Esophagus squamous epithelium (tissue), 5 donors: ENCODE measurements at regions not wholly inside any gene's neighbourhood (a gene's known extent, or its start where the extent isn't known, plus 50 kb on each side); places are given as distances from the start of the nearest gene placed in this dataset.
"Not testable (repeated sequence)": the region's sequence is repeated elsewhere in the genome, so short reads cannot be mapped to it uniquely, and the experiment has no call there.

Experiments used
- DNase-seq: peaks from one replicate; lab custom pipeline; 2025; lab: John Stamatoyannopoulos, UW
- H3K27ac ChIP-seq, 4 donors: fragments of 200-600 bp; sonication (generic); one replicate each; pipeline ENCODE4 v1.5.1; 2016 to 2019; ENCODE audit warnings: mild to moderate bottlenecking in 1 of 4
- H3K27me3 ChIP-seq, 4 donors: fragments of 200-600 bp; sonication (generic); 1 replicate in 3 of 4; 2 replicates in 1 of 4; pipeline versions ENCODE4 v1.5.1 to v1.6.0; 2017 to 2021; ENCODE audit warnings: antibody characterized with exemption in 1 of 4
- H3K36me3 ChIP-seq, 3 donors: fragments of 200-600 bp; sonication (generic); one replicate each; pipeline ENCODE4 v1.5.1; 2016 to 2019
- H3K4me1 ChIP-seq, 3 donors: fragments of 200-600 bp; sonication (generic); one replicate each; pipeline ENCODE4 v1.5.1; 2017 to 2019
- H3K4me3 ChIP-seq, 4 donors: fragments of 200-600 bp; sonication (generic); 1 replicate in 3 of 4; 2 replicates in 1 of 4; pipeline ENCODE4 v1.5.1; 2016 to 2019; ENCODE audit warnings: mild to moderate bottlenecking in 2 of 4, moderate library complexity in 1 of 4
- H3K9me3 ChIP-seq, 3 donors: fragments of 200-600 bp; sonication (generic); one replicate each; pipeline ENCODE4 v1.5.1; 2016 to 2019
- CTCF ChIP-seq, 6 experiments: fragments of 450-650 bp in 4 of 6; fragments of 200-600 bp in 2 of 6; sonication (generic) in 2 of 6; IDR thresholded peaks; one replicate each; pipeline ENCODE4 v1.5.1; 2016 to 2019; ENCODE audit warnings: antibody characterized with exemption in 6 of 6, mild to moderate bottlenecking in 4 of 6, moderate library complexity in 4 of 6
- POLR2A ChIP-seq, 4 donors: fragments of 450-650 bp; IDR thresholded peaks; one replicate each; pipeline ENCODE4 v1.6.1; 2017; ENCODE audit warnings: antibody characterized with exemption in 4 of 4, mild to moderate bottlenecking in 4 of 4, moderate library complexity in 3 of 4
- WGBS, 2 donors: methylation state at CpG; one replicate each; pipeline ENCODE4 v1.1.5; 2018; 5-methylcytosine and 5-hydroxymethylcytosine counted together
- intact Hi-C: fragments of 100-400 bp; cut with DNase I; formaldehyde crosslinking; loops from one replicate; pipeline ENCODE4 v1.15.0; 2022
- donor health status: DM: yes; HTN: yes; CAD: no.

- no peak overlapping the region for H3K27ac ChIP-seq
- DNase-seq = no peak
- no peaks in the 10 kb centered on the region for H3K4me1 ChIP-seq
- no peaks in the 10 kb centered on the region for H3K27me3 ChIP-seq
- H3K9me3 ChIP-seq = no peaks in the 10 kb centered on the region
- intact Hi-C loops = no loop called here
- TF ChIP-seq CTCF (IDR thresholded peaks at IDR 0.05) = no peak
- no peak for TF ChIP-seq POLR2A (IDR thresholded peaks at IDR 0.05)
- WGBS, 2 donors = 63 to 78% methylated on average over 1 of the region's 1 CpG
- no peak overlapping the region for H3K4me3 ChIP-seq
- no peaks in the 10 kb centered on the region for H3K36me3 ChIP-seq
These were observed 179.5 kb downstream of the PCTP start for GRCh38 chr17:55930291-55930809.

GRCh38 chr17:55931446-55931845 is 180.6 kb downstream of the PCTP start:
- Histone ChIP-seq H3K36me3 (no peaks in the 10 kb centered on the region), H3K4me3 (no peak overlapping the region), H3K4me1 (no peaks in the 10 kb centered on the region), H3K9me3 (no peaks in the 10 kb centered on the region), H3K27me3 (no peaks in the 10 kb centered on the region), H3K27ac (no peak overlapping the region)
- WGBS, 2 donors = 47 to 53% methylated on average over 1 of the region's 1 CpG
- no peak for DNase-seq
- TF ChIP-seq POLR2A (IDR thresholded peaks at IDR 0.05) (no peak), CTCF (IDR thresholded peaks at IDR 0.05) (no peak)
- intact Hi-C loops = no loop called here

DNA sequence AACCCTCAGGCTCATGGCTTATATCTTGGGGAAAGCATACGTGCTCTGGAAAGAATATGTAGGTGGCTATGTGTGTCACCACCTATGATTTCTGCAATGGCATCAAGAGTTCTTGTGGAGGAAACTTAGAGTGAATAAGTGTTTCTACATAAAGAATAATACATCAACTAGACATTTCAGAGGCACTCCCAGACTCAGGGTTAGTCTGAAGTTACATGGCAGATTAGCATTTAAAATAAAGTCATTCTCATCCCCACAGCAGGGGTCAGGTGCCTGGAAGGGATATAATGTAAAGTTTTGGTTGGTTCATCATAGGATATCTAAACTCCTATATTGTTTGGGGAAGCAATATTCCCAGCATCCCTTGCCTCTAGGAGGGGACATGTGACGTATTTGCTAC is 182.1 kb downstream of the PCTP start:
- TF ChIP-seq POLR2A (IDR thresholded peaks at IDR 0.05) = no peak
- TF ChIP-seq CTCF (IDR thresholded peaks at IDR 0.05) = no peak

GRCh38 chr17:55939181-55939810 is 188.4 kb downstream of the PCTP start:
- H3K27me3 ChIP-seq, intact Hi-C loops, H3K9me3 ChIP-seq, H3K4me3 ChIP-seq, H3K4me1 ChIP-seq, DNase-seq, H3K36me3 ChIP-seq, H3K27ac ChIP-seq: not testable (repeated sequence)
- 53 to 72% methylated on average over 2 to 4 of the region's 8 CpGs for WGBS, 2 donors

More for the DNA sequence above, 182.1 kb downstream of the PCTP start:
- no peaks in the 10 kb centered on the region for H3K4me1 ChIP-seq
- H3K27ac ChIP-seq = no peak overlapping the region
- no peaks in the 10 kb centered on the region for H3K9me3 ChIP-seq
- H3K4me3 ChIP-seq = no peak overlapping the region
- H3K27me3 ChIP-seq = no peaks in the 10 kb centered on the region
- no peak for DNase-seq
- H3K36me3 ChIP-seq = no peaks in the 10 kb centered on the region
- WGBS, 2 donors = 80 to 86% methylated on average over 2 of the region's 2 CpGs
- intact Hi-C loops = no loop called here

DNA sequence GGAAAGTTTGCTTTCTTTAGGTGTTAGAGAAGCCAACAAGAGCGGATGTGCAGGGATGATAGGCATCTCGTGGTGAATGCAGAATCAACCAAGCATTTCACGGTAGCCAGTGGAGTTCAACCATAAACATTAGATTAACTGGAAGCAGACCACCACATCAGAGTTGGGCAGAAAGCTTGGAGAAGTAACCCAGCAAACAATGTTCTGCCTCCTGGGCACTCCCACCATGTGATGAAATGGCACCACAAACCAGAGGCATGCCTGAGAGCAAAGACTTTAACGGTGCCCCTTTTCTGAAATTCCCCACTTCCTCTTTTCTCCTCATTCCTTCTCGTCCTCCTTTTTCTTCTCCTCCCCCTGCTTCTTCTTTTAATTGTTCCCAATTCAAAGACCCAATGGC is 193.5 kb upstream of the ANKFN1 start:
- Histone ChIP-seq H3K27me3 (no peaks in the 10 kb centered on the region), H3K4me3 (no peak overlapping the region), H3K9me3 (no peaks in the 10 kb centered on the region), H3K27ac (no peak overlapping the region), H3K36me3 (no peaks in the 10 kb centered on the region), H3K4me1 (no peaks in the 10 kb centered on the region)
- 52 to 56% methylated on average over 5 of the region's 5 CpGs for WGBS, 2 donors
- DNase-seq = no peak
- TF ChIP-seq POLR2A (IDR thresholded peaks at IDR 0.05) (no peak), CTCF (IDR thresholded peaks at IDR 0.05) (no peak)
- intact Hi-C loops = no loop called here
